CD4-positive, alpha-beta T cell (primary cell): ENCODE measurements at regions not wholly inside any gene's neighbourhood (a gene's known extent, or its start where the extent isn't known, plus 50 kb on each side); places are given as distances from the start of the nearest gene placed in this dataset.

Experiments
- ATAC-seq: fragments of 200-7000 bp; cut with Tn5 transposase; one replicate; pipeline ENCODE4 v1.10.0; 2022; ENCODE audit warnings: mild to moderate bottlenecking; ENCODE audit not compliant: poor library complexity
- CTCF ChIA-PET: fragments of 350-600 bp; sonication (Branson Sonifier 250); formaldehyde crosslinking; loops from one replicate; lab custom pipeline; 2021; ENCODE audit warnings: antibody characterized with exemption, inconsistent platforms; lab: Charles Lee
- POLR2A ChIA-PET: fragments of 350-600 bp; sonication (Branson Sonifier 250); formaldehyde crosslinking; loops from one replicate; lab custom pipeline; 2021; ENCODE audit warnings: antibody characterized with exemption, inconsistent platforms; lab: Charles Lee
- DNase-seq, 14 experiments: peaks; one replicate each; pipeline ENCODE4 v3.0.0-alpha.2; 2013 to 2020; ENCODE audit warnings: mixed read lengths in 2 of 14
- H3K27ac ChIP-seq, 2 donors: one replicate each; pipeline versions ENCODE4 v1.5.1 to v1.7.0; 2013; ENCODE audit warnings: low read length in 2 of 2, low read depth in 1 of 2, mild to moderate bottlenecking in 1 of 2
- H3K27me3 ChIP-seq, 2 experiments: 1 replicate in 1 of 2; 2 replicates in 1 of 2; pipeline versions ENCODE4 v1.6.1 to v1.7.0; 2013; ENCODE audit warnings: low read length in 2 of 2, control low read depth in 1 of 2, mild to moderate bottlenecking in 1 of 2, moderate library complexity in 1 of 2; ENCODE audit not compliant: insufficient read depth in 2 of 2, control insufficient read depth in 1 of 2
- H3K36me3 ChIP-seq: one replicate; pipeline ENCODE4 v1.6.1; 2013; ENCODE audit warnings: low read length, control low read depth; ENCODE audit not compliant: insufficient read depth
- H3K4me1 ChIP-seq: one replicate; pipeline ENCODE4 v1.6.1; 2013; ENCODE audit warnings: low read length, control low read depth; ENCODE audit not compliant: insufficient read depth
- H3K4me3 ChIP-seq: one replicate; pipeline ENCODE4 v1.5.1; 2013; ENCODE audit warnings: mild to moderate bottlenecking, low read length, moderate library complexity
- H3K9me3 ChIP-seq, 2 experiments: 1 replicate in 1 of 2; 2 replicates in 1 of 2; pipeline versions ENCODE4 v1.6.1 to v1.7.0; 2013; ENCODE audit warnings: low read length in 2 of 2, mild to moderate bottlenecking in 2 of 2, control low read depth in 1 of 2, moderate library complexity in 1 of 2; ENCODE audit not compliant: control insufficient read depth in 1 of 2, insufficient read depth in 1 of 2
- H3K27ac Mint-ChIP-seq: one replicate; pipeline ENCODE4 v1.8.0; 2020; ENCODE audit warnings: mixed read lengths
- H3K27me3 Mint-ChIP-seq: one replicate; pipeline ENCODE4 v1.8.0; 2021; ENCODE audit warnings: mixed read lengths
- H3K36me3 Mint-ChIP-seq: one replicate; pipeline ENCODE4 v1.8.0; 2021; ENCODE audit warnings: low read depth, mixed read lengths
- H3K4me1 Mint-ChIP-seq: one replicate; pipeline ENCODE4 v1.8.0; 2021; ENCODE audit warnings: low read depth, mixed read lengths
- H3K4me3 Mint-ChIP-seq: one replicate; pipeline ENCODE4 v1.8.0; 2020; ENCODE audit warnings: mild to moderate bottlenecking, mixed read lengths
- H3K9me3 Mint-ChIP-seq: one replicate; pipeline ENCODE4 v1.8.0; 2020; ENCODE audit warnings: mixed read lengths
- intact Hi-C, 2 experiments: fragments of 100-400 bp; cut with DNase I in 1 of 2; cut with micrococcal nuclease in 1 of 2; formaldehyde crosslinking; loops; one replicate each; pipeline versions ENCODE4 v1.15.1 to v1.9.0; 2023 to 2025; cut with DNase I, micrococcal nuclease
- TF ChIP-seq, protein P1 (sequence below): fragments of 200-600 bp; IDR thresholded peaks from one replicate; pipeline ENCODE4 v1.8.0; 2022; ENCODE audit warnings: antibody characterized with exemption, mild to moderate bottlenecking

DNA sequence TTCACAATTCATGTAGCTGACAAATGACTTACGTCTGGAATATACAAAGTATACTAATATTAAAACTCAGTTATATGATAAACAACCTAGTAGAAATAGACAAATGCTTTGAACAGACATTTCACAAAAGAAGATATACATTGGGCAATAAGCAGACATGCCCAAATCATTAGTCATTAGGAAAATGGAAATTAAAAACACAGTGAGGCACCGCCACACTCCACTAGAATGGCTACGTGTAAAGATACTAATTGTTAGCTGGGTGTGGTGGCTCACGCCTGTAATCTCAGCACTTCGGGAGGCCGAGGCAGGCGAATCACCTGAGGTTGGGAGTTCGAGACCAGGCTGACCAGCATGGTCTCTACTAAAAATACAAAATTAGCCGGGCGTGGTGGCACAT is 248.9 kb upstream of the TMEM132C start:
- Mint-ChIP-seq H3K36me3 (no peaks in the 10 kb centered on the region), H3K9me3 (peaks cover 11% of the 10 kb centered on the region), H3K27ac (no peak overlapping the region), H3K4me3 (no peak overlapping the region), H3K4me1 (no peaks in the 10 kb centered on the region), H3K27me3 (no peaks in the 10 kb centered on the region)
- no peak overlapping the region for H3K4me3 ChIP-seq
- ATAC-seq, result no peak
- ChIA-PET POLR2A (no interaction called here), CTCF (no interaction called here)
- TF ChIP-seq, protein P1, sequence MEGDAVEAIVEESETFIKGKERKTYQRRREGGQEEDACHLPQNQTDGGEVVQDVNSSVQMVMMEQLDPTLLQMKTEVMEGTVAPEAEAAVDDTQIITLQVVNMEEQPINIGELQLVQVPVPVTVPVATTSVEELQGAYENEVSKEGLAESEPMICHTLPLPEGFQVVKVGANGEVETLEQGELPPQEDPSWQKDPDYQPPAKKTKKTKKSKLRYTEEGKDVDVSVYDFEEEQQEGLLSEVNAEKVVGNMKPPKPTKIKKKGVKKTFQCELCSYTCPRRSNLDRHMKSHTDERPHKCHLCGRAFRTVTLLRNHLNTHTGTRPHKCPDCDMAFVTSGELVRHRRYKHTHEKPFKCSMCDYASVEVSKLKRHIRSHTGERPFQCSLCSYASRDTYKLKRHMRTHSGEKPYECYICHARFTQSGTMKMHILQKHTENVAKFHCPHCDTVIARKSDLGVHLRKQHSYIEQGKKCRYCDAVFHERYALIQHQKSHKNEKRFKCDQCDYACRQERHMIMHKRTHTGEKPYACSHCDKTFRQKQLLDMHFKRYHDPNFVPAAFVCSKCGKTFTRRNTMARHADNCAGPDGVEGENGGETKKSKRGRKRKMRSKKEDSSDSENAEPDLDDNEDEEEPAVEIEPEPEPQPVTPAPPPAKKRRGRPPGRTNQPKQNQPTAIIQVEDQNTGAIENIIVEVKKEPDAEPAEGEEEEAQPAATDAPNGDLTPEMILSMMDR, result no peak
- H3K36me3 ChIP-seq, result no peaks in the 10 kb centered on the region
- no peak overlapping the region for H3K27ac ChIP-seq
- peaks cover 0 to 2% of the 10 kb centered on the region in 2 experiments for H3K27me3 ChIP-seq
- DNase-seq, result no peak
- intact Hi-C loops, result no loop called here
- no peaks in the 10 kb centered on the region for H3K4me1 ChIP-seq
- H3K9me3 ChIP-seq, result peaks cover 0 to 7% of the 10 kb centered on the region in 2 experiments

DNA sequence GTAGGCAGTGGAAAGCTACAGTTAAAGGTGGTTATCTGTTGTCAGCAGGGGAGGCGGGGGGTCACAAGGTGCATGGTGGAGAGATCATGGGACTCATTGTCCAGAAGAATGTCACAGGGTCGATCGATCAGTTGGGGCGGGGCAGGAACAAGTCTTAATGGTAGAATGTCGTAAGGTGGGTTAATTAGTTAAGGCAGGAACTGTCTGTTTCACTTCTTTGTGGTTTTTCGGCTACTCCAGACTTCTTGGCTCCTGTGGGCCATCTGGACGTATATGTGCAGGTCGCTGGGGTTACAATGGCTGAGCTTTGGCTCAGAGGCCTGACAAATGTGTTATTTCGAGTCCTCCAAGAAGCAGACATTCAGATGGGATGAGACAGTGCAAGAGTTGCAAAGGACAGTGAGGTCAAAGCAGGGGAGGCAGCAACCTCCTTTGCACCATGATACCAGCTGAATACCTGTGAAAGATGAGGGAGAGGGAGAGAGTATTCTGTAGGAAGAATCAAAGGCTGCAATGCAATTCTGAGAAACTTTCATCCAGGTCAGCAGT is 246.9 kb upstream of the TMEM132C start:
- H3K27ac ChIP-seq, result no peak overlapping the region
- ATAC-seq (no peak), DNase-seq (no peak)
- ChIA-PET POLR2A (no interaction called here), CTCF (no interaction called here)
- H3K36me3 ChIP-seq, result no peaks in the 10 kb centered on the region
- H3K4me3 Mint-ChIP-seq, result no peak overlapping the region
- TF ChIP-seq, protein P1, result no peak
- intact Hi-C loops, result no loop called here
- no peak overlapping the region for H3K27ac Mint-ChIP-seq
- no peak overlapping the region for H3K4me3 ChIP-seq
- H3K9me3 ChIP-seq, result peaks cover 0 to 7% of the 10 kb centered on the region in 2 experiments
- H3K4me1 Mint-ChIP-seq, result no peaks in the 10 kb centered on the region
- no peaks in the 10 kb centered on the region for H3K4me1 ChIP-seq
- H3K36me3 Mint-ChIP-seq, result no peaks in the 10 kb centered on the region
- no peaks in the 10 kb centered on the region for H3K27me3 Mint-ChIP-seq
- peaks cover 10% of the 10 kb centered on the region for H3K9me3 Mint-ChIP-seq
- peaks cover 0 to 2% of the 10 kb centered on the region in 2 experiments for H3K27me3 ChIP-seq

DNA sequence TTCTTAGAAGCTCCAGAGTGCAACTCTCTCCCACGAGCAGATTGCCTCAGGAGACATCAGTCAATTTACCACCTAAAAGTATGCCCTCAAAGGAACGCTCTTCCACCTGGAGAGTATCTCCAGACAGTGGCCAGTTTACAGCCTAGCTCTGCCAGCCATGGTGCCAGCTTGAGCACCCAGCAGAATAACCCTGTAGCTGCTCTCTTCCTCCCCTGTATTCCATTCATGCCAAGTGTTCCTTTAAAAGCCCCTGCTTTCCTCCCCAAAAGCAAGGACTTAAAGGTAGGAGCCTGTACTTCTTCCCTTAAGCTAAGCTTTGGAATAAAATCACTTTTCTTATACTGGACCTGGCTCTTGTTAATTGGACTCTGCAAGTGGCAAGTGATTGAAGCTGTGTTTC is 245.4 kb upstream of the TMEM132C start:
- H3K9me3 Mint-ChIP-seq, result peaks cover 10% of the 10 kb centered on the region
- ChIA-PET CTCF (no interaction called here), POLR2A (no interaction called here)
- H3K27ac ChIP-seq, result no peak overlapping the region
- H3K36me3 Mint-ChIP-seq, result no peaks in the 10 kb centered on the region
- H3K4me3 Mint-ChIP-seq, result no peak overlapping the region
- intact Hi-C loops, result no loop called here
- no peaks in the 10 kb centered on the region for H3K36me3 ChIP-seq
- H3K9me3 ChIP-seq, result peaks cover 0 to 7% of the 10 kb centered on the region in 2 experiments
- no peaks in the 10 kb centered on the region for H3K4me1 ChIP-seq
- peaks cover 0 to 2% of the 10 kb centered on the region in 2 experiments for H3K27me3 ChIP-seq
- TF ChIP-seq, protein P1, result no peak
- no peak for ATAC-seq
- no peak overlapping the region for H3K27ac Mint-ChIP-seq
- no peaks in the 10 kb centered on the region for H3K27me3 Mint-ChIP-seq
- no peak overlapping the region for H3K4me3 ChIP-seq
- H3K4me1 Mint-ChIP-seq, result no peaks in the 10 kb centered on the region
- no peak for DNase-seq
